22Rv1 (cell line): ENCODE measurements at regions not wholly inside any gene's neighbourhood (a gene's known extent, or its start where the extent isn't known, plus 50 kb on each side); places are given as distances from the start of the nearest gene placed in this dataset.

Source experiments
- CTCF ChIP-seq: fragments of 450-650 bp; IDR thresholded peaks from 2 replicates; pipeline ENCODE4 v1.5.1; 2017; ENCODE audit warnings: mild to moderate bottlenecking
- ZFX ChIP-seq: fragments of 450-650 bp; IDR thresholded peaks from 2 replicates; pipeline ENCODE4 v1.6.1; 2017; ENCODE audit warnings: antibody characterized with exemption, borderline replicate concordance

GRCh38 chr3:6655275-6655674 lies 205.6 kb upstream of the GRM7 start:
- no peak for TF ChIP-seq CTCF
- TF ChIP-seq ZFX = no peak
